Endothelial cell of umbilical vein (primary cell): ENCODE measurements at regions not wholly inside any gene's neighbourhood (a gene's known extent, or its start where the extent isn't known, plus 50 kb on each side); places are given as distances from the start of the nearest gene placed in this dataset.

Source experiments
- BruUV-seq: library from RNA; stranded (reverse); fragments of 400-500 nt; replicated peaks from 2 replicates; lab custom pipeline; 2021; lab: Mats Ljungman, UMichigan
- CTCF ChIA-PET: fragments of 300-600, 350-600 bp; sonication (Branson Sonifier 250); formaldehyde crosslinking; loops from one replicate; lab custom pipeline; 2021; ENCODE audit warnings: antibody characterized with exemption, inconsistent platforms; lab: Charles Lee
- POLR2A ChIA-PET: fragments of 300-600, 350-600 bp; sonication (Branson Sonifier 250); formaldehyde crosslinking; loops from one replicate; lab custom pipeline; 2021; ENCODE audit warnings: antibody characterized with exemption, inconsistent platforms; lab: Charles Lee
- DNase-seq: peaks from one replicate; pipeline ENCODE4 v3.0.0-alpha.2; 2011; ENCODE audit warnings: low read depth, low spot score
- FAIRE-seq: peaks from 2 replicates; lab custom pipeline; 2011; peaks lifted over from hg19 to GRCh38; lab: Jason Lieb, UNC
- H2AFZ ChIP-seq: 2 replicates; pipeline ENCODE4 v1.6.0; 2012; ENCODE audit warnings: low read depth, low read length, control low read depth, inconsistent platforms
- H3K27ac ChIP-seq: 2 replicates; pipeline ENCODE4 v1.5.1; 2011; ENCODE audit warnings: low read depth, mild to moderate bottlenecking, control low read depth, low read length, moderate library complexity; ENCODE audit not compliant: insufficient read depth
- H3K27me3 ChIP-seq, 2 experiments: 2 replicates each; pipeline versions ENCODE4 v1.6.0 to v1.6.1; 2011; ENCODE audit warnings: low read length in 2 of 2, mixed read lengths in 1 of 2; ENCODE audit not compliant: control insufficient read depth in 2 of 2, insufficient read depth in 2 of 2
- H3K36me3 ChIP-seq, 2 experiments: 2 replicates in 1 of 2; 3 replicates in 1 of 2; pipeline ENCODE4 v1.5.1; 2011; ENCODE audit warnings: low read length in 2 of 2, mild to moderate bottlenecking in 1 of 2, moderate library complexity in 1 of 2; ENCODE audit not compliant: control insufficient read depth in 2 of 2, insufficient read depth in 2 of 2; ENCODE audit errors: extremely low read depth in 1 of 2
- H3K4me1 ChIP-seq: 3 replicates; pipeline ENCODE4 v1.5.1; 2011; ENCODE audit warnings: mild to moderate bottlenecking, low read length; ENCODE audit not compliant: control insufficient read depth, insufficient read depth; ENCODE audit errors: extremely low read depth
- H3K4me2 ChIP-seq: 2 replicates; pipeline ENCODE4 v1.6.1; 2011; ENCODE audit warnings: low read length, control low read depth, mixed read lengths; ENCODE audit not compliant: insufficient read depth
- H3K4me3 ChIP-seq, 3 experiments: fragments of 200-600 bp in 1 of 3; sonication (generic), shearing (Covaris generic) in 1 of 3; replicated peaks in 1 of 3; 2 replicates each; pipeline ENCODE4 v1.5.1; 2011 to 2016; ENCODE audit warnings: control low read depth in 3 of 3, low read length in 3 of 3, mild to moderate bottlenecking in 2 of 3, inconsistent platforms in 1 of 3, low read depth in 1 of 3, moderate library complexity in 1 of 3; ENCODE audit not compliant: insufficient read depth in 1 of 3
- H3K79me2 ChIP-seq: 2 replicates; pipeline ENCODE4 v1.6.0; 2012; ENCODE audit warnings: low read length, inconsistent platforms; ENCODE audit not compliant: control insufficient read depth, insufficient read depth
- H3K9ac ChIP-seq: replicated peaks from 2 replicates; pipeline ENCODE3; 2011; ENCODE audit warnings: low read length, control low read depth; ENCODE audit not compliant: insufficient read depth; ENCODE audit errors: extremely low read depth
- H3K9me1 ChIP-seq: replicated peaks from 3 replicates; pipeline ENCODE4 v1.6.0; 2011; ENCODE audit warnings: mild to moderate bottlenecking, low read length; ENCODE audit not compliant: control insufficient read depth, insufficient read depth; ENCODE audit errors: extremely low read depth
- H3K9me3 ChIP-seq: replicated peaks from 2 replicates; pipeline ENCODE4 v1.5.1; 2012; ENCODE audit warnings: low read length, inconsistent platforms; ENCODE audit not compliant: control insufficient read depth, insufficient read depth
- H4K20me1 ChIP-seq: replicated peaks from 2 replicates; pipeline ENCODE3; 2011; ENCODE audit warnings: mild to moderate bottlenecking, low read length; ENCODE audit not compliant: control insufficient read depth, insufficient read depth; ENCODE audit errors: extremely low read depth
- CTCF ChIP-seq, 2 donors: IDR thresholded peaks; 1 replicate in 1 of 2; 2 replicates in 1 of 2; pipeline ENCODE4 v1.5.1; 2011; ENCODE audit warnings: low read length in 2 of 2, mild to moderate bottlenecking in 2 of 2, moderate library complexity in 2 of 2, control low read depth in 1 of 2, inconsistent platforms in 1 of 2, low read depth in 1 of 2; ENCODE audit not compliant: insufficient read depth in 1 of 2; ENCODE audit errors: extremely low read depth in 1 of 2
- EZH2 ChIP-seq: IDR thresholded peaks from 2 replicates; pipeline ENCODE4 v1.6.1; 2012; ENCODE audit warnings: borderline replicate concordance, low read depth, mild to moderate bottlenecking, moderate library complexity, low read length, inconsistent platforms; ENCODE audit not compliant: severe bottlenecking
- FOS ChIP-seq: IDR thresholded peaks from 2 replicates; pipeline ENCODE4 v1.6.1; 2011; ENCODE audit warnings: mild to moderate bottlenecking, low read length, moderate library complexity, borderline replicate concordance; ENCODE audit not compliant: insufficient read depth
- GATA2 ChIP-seq: IDR thresholded peaks from 2 replicates; pipeline ENCODE4 v1.7.0; 2011; ENCODE audit warnings: low read depth, mild to moderate bottlenecking, moderate library complexity, mixed read lengths, low read length; ENCODE audit not compliant: insufficient read length, insufficient read depth
- JUN ChIP-seq: IDR thresholded peaks from 2 replicates; pipeline ENCODE4 v1.6.1; 2011; ENCODE audit warnings: borderline replicate concordance, low read depth; ENCODE audit not compliant: insufficient read length, insufficient read depth
- MAX ChIP-seq: IDR thresholded peaks from 2 replicates; pipeline ENCODE4 v1.6.1; 2011; ENCODE audit not compliant: insufficient read depth, insufficient read length
- MYC ChIP-seq: IDR thresholded peaks from one replicate; pipeline ENCODE4 v1.6.1; 2011; ENCODE audit warnings: mild to moderate bottlenecking, low read depth, low read length
- POLR2A ChIP-seq: IDR thresholded peaks from 2 replicates; pipeline ENCODE4 v1.6.1; 2012; ENCODE audit warnings: low read depth, mild to moderate bottlenecking, control low read depth, low read length
- POLR2AphosphoS5 ChIP-seq: IDR thresholded peaks from 2 replicates; pipeline ENCODE4 v1.6.1; 2012; ENCODE audit warnings: low read depth, mild to moderate bottlenecking, control low read depth, low read length, moderate library complexity; ENCODE audit not compliant: insufficient read depth
- dilution Hi-C: fragments of 300-500 bp; cut with MboI; formaldehyde crosslinking; loops from one replicate; pipeline ENCODE4 v1.15.0; 2019; ENCODE audit warnings: low sequenced_read_pairs; ENCODE audit not compliant: extremely low pct_ligation_motif_present
- intact Hi-C: fragments of 100-400 bp; cut with micrococcal nuclease; formaldehyde crosslinking; loops from one replicate; pipeline ENCODE4 v1.10.0; 2022

- no peak for TF ChIP-seq JUN
- no peak for TF ChIP-seq EZH2
- no peak for TF ChIP-seq CTCF (IDR thresholded peaks at IDR 0.05; ENCODE audit: extremely low read depth in 1 of 2, insufficient read depth in 1 of 2, low read depth in 1 of 2, low read length in 2 of 2)
- no peak for TF ChIP-seq POLR2AphosphoS5
- no peak for TF ChIP-seq MYC
- no peak for TF ChIP-seq POLR2A
- TF ChIP-seq GATA2 = no peak
- TF ChIP-seq MAX = no peak
- no peak for TF ChIP-seq FOS
- Histone ChIP-seq H2AFZ (no peak overlapping the region), H3K9ac (no peak overlapping the region), H3K36me3 (no peaks in the 10 kb centered on the region), H3K4me3 (no peak overlapping the region), H3K79me2 (no peaks in the 10 kb centered on the region), H3K27ac (no peak overlapping the region), H3K9me1 (no peaks in the 10 kb centered on the region), H3K4me1 (no peaks in the 10 kb centered on the region), H3K27me3 (no peaks in the 10 kb centered on the region), H3K4me2 (no peak overlapping the region), H3K9me3 (no peaks in the 10 kb centered on the region), H4K20me1 (no peaks in the 10 kb centered on the region)
- ChIA-PET POLR2A (no interaction called here), CTCF (no interaction called here)
- no TSS peak for BruUV-seq
- no peak for DNase-seq
- intact Hi-C loops = no loop called here
- FAIRE-seq = no peak
- dilution Hi-C loops = no loop called here
Measured at GRCh38 chr3:79878708-79879107, 110.9 kb upstream of the ROBO1 start.
